Keratinocyte (primary cell): ENCODE measurements at regions not wholly inside any gene's neighbourhood (a gene's known extent, or its start where the extent isn't known, plus 50 kb on each side); places are given as distances from the start of the nearest gene placed in this dataset.

Experiments used
- DNase-seq: peaks from one replicate; pipeline ENCODE4 v3.0.0-alpha.2; 2011; ENCODE audit warnings: low read depth, missing footprints, low spot score
- FAIRE-seq: peaks from 2 replicates; lab custom pipeline; 2011; peaks lifted over from hg19 to GRCh38; lab: Jason Lieb, UNC
- H2AFZ ChIP-seq: 2 replicates; pipeline ENCODE4 v1.6.0; 2012; ENCODE audit warnings: low read length, control low read depth, inconsistent platforms; ENCODE audit not compliant: control insufficient read depth
- H3K27ac ChIP-seq: 2 replicates; pipeline ENCODE4 v1.5.1; 2011; ENCODE audit warnings: low read length; ENCODE audit not compliant: control insufficient read depth, insufficient read depth
- H3K27me3 ChIP-seq: 3 replicates; pipeline ENCODE4 v1.6.0; 2011; ENCODE audit warnings: low read length; ENCODE audit not compliant: control insufficient read depth, insufficient read depth; ENCODE audit errors: extremely low read depth
- H3K36me3 ChIP-seq, 2 experiments: 2 replicates in 1 of 2; 3 replicates in 1 of 2; pipeline ENCODE4 v1.5.1; 2011; ENCODE audit warnings: low read length in 2 of 2, mild to moderate bottlenecking in 1 of 2; ENCODE audit not compliant: control insufficient read depth in 2 of 2, insufficient read depth in 2 of 2; ENCODE audit errors: extremely low read depth in 1 of 2
- H3K4me1 ChIP-seq: 3 replicates; pipeline ENCODE4 v1.5.1; 2011; ENCODE audit warnings: low read length; ENCODE audit not compliant: control insufficient read depth, insufficient read depth; ENCODE audit errors: extremely low read depth
- H3K4me2 ChIP-seq: 3 replicates; pipeline ENCODE4 v1.6.0; 2011; ENCODE audit warnings: low read depth, low read length; ENCODE audit not compliant: control insufficient read depth, insufficient read depth; ENCODE audit errors: extremely low read depth
- H3K4me3 ChIP-seq, 3 experiments: fragments of 200-600 bp in 1 of 3; sonication (generic) in 1 of 3; 2 replicates in 2 of 3; 3 replicates in 1 of 3; pipeline ENCODE4 v1.5.1; 2011 to 2016; ENCODE audit warnings: low read length in 3 of 3, mild to moderate bottlenecking in 3 of 3, control low read depth in 2 of 3, inconsistent platforms in 1 of 3, low read depth in 1 of 3, mixed read lengths in 1 of 3, mixed run types in 1 of 3, moderate library complexity in 1 of 3; ENCODE audit not compliant: control insufficient read depth in 2 of 3, insufficient read depth in 2 of 3; ENCODE audit errors: extremely low read depth in 1 of 3
- H3K79me2 ChIP-seq: 2 replicates; pipeline ENCODE4 v1.6.0; 2012; ENCODE audit warnings: low read length; ENCODE audit not compliant: control insufficient read depth, insufficient read depth
- H3K9ac ChIP-seq: 3 replicates; pipeline ENCODE4 v1.6.0; 2011; ENCODE audit warnings: low read length; ENCODE audit not compliant: control insufficient read depth, insufficient read depth; ENCODE audit errors: extremely low read depth
- H3K9me1 ChIP-seq: 3 replicates; pipeline ENCODE4 v1.6.0; 2011; ENCODE audit warnings: low read length; ENCODE audit not compliant: control insufficient read depth, insufficient read depth; ENCODE audit errors: extremely low read depth
- H3K9me3 ChIP-seq: 2 replicates; pipeline ENCODE4 v1.5.1; 2012; ENCODE audit warnings: low read depth, low read length; ENCODE audit not compliant: control insufficient read depth
- H4K20me1 ChIP-seq: 3 replicates; pipeline ENCODE4 v1.6.0; 2011; ENCODE audit warnings: low read length; ENCODE audit not compliant: control insufficient read depth, insufficient read depth; ENCODE audit errors: extremely low read depth
- EZH2 ChIP-seq: IDR thresholded peaks from one replicate; pipeline ENCODE4 v1.6.1; 2012; ENCODE audit warnings: inconsistent platforms, mild to moderate bottlenecking, low read length, moderate library complexity
- dilution Hi-C: fragments of 300-500 bp; cut with MboI; formaldehyde crosslinking; loops from one replicate; pipeline ENCODE4 v1.7.0; 2020; ENCODE audit warnings: low sequenced_read_pairs; ENCODE audit not compliant: extremely low pct_ligation_motif_present
- TF ChIP-seq, protein P1 (sequence below), 3 experiments: IDR thresholded peaks in 1 of 3; conservative IDR thresholded peaks in 1 of 3; optimal IDR thresholded peaks in 1 of 3; 2 replicates in 2 of 3; 3 replicates in 1 of 3; pipeline versions ENCODE3 to v1.5.1; 2011; ENCODE audit warnings: low read length in 3 of 3, mild to moderate bottlenecking in 3 of 3, moderate library complexity in 2 of 3, control low read depth in 1 of 3, inconsistent platforms in 1 of 3; ENCODE audit not compliant: insufficient read depth in 2 of 3; ENCODE audit errors: extremely low read depth in 1 of 3

DNA sequence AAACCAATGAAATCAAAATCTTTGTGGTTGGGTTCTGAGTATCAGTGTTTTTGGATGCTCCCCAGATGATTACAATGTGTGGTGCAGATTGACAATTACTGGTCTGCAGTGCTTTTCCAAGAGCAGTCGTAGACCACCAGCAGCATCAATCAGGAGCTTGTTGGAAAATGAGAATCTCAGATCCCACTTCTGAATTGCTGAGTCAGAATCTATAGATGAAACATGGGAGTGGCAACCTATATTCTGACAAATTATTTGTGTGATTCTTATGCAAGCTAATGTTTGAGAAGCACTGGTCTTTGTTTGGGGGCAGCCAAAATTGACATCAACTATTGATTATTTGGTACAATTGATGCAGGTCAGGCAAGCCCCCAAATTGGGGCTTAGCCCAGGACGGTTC lies 539.9 kb upstream of the BTBD3 start:
- Histone ChIP-seq H3K4me3 (no peak overlapping the region), H2AFZ (no peak overlapping the region), H3K27me3 (no peaks in the 10 kb centered on the region), H3K4me1 (peaks cover 24% of the 10 kb centered on the region), H3K4me2 (no peak overlapping the region), H3K27ac (no peak overlapping the region), H3K9me1 (no peaks in the 10 kb centered on the region), H4K20me1 (no peaks in the 10 kb centered on the region), H3K79me2 (no peaks in the 10 kb centered on the region), H3K9ac (no peak overlapping the region), H3K36me3 (no peaks in the 10 kb centered on the region), H3K9me3 (no peaks in the 10 kb centered on the region)
- dilution Hi-C loops, result no loop called here
- DNase-seq (no peak), FAIRE-seq (no peak)
- TF ChIP-seq, protein P1, sequence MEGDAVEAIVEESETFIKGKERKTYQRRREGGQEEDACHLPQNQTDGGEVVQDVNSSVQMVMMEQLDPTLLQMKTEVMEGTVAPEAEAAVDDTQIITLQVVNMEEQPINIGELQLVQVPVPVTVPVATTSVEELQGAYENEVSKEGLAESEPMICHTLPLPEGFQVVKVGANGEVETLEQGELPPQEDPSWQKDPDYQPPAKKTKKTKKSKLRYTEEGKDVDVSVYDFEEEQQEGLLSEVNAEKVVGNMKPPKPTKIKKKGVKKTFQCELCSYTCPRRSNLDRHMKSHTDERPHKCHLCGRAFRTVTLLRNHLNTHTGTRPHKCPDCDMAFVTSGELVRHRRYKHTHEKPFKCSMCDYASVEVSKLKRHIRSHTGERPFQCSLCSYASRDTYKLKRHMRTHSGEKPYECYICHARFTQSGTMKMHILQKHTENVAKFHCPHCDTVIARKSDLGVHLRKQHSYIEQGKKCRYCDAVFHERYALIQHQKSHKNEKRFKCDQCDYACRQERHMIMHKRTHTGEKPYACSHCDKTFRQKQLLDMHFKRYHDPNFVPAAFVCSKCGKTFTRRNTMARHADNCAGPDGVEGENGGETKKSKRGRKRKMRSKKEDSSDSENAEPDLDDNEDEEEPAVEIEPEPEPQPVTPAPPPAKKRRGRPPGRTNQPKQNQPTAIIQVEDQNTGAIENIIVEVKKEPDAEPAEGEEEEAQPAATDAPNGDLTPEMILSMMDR (optimal IDR thresholded peaks at IDR 0.05 in 1 of 3, IDR thresholded peaks at IDR 0.05 in 1 of 3, conservative IDR thresholded peaks at IDR 0.05 in 1 of 3; ENCODE audit: extremely low read depth in 1 of 3, insufficient read depth in 2 of 3, low read length in 3 of 3), result no peak
- no peak for TF ChIP-seq EZH2

DNA sequence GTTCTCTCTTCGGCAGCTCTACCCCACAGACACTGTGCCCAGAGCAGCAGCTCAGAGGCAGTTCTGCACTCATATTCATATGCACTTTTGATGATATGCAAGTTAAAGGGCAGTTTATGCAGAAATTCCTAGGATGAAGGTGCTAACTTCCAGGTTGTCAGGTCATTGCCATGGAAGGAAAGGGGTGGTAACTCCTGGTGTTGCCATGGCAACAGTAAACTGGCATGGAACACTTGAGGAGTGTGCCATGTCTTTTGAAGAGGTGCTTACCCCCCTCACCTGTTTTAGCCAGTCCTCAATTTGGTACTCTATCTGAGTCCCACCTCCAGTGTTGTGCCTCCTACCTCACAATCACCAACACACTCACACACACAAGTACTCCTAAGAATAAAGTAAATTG lies 539.4 kb upstream of the BTBD3 start:
- H3K4me3 ChIP-seq, result no peak overlapping the region
- dilution Hi-C loops, result no loop called here
- TF ChIP-seq EZH2, result no peak
- TF ChIP-seq, protein P1 (optimal IDR thresholded peaks at IDR 0.05 in 1 of 3, IDR thresholded peaks at IDR 0.05 in 1 of 3, conservative IDR thresholded peaks at IDR 0.05 in 1 of 3; ENCODE audit: extremely low read depth in 1 of 3, insufficient read depth in 2 of 3, low read length in 3 of 3), result no peak
- no peaks in the 10 kb centered on the region for H3K9me1 ChIP-seq
- H3K4me2 ChIP-seq, result no peak overlapping the region
- no peaks in the 10 kb centered on the region for H3K27me3 ChIP-seq
- no peak for FAIRE-seq
- no peaks in the 10 kb centered on the region for H4K20me1 ChIP-seq
- H3K79me2 ChIP-seq, result no peaks in the 10 kb centered on the region
- no peak overlapping the region for H2AFZ ChIP-seq
- no peak overlapping the region for H3K9ac ChIP-seq
- H3K36me3 ChIP-seq, result no peaks in the 10 kb centered on the region
- no peak overlapping the region for H3K27ac ChIP-seq
- no peaks in the 10 kb centered on the region for H3K9me3 ChIP-seq
- peaks cover 24% of the 10 kb centered on the region for H3K4me1 ChIP-seq
- DNase-seq, result no peak
